HUDEP-2 (cell line): ENCODE measurements at regions not wholly inside any gene's neighbourhood (a gene's known extent, or its start where the extent isn't known, plus 50 kb on each side); places are given as distances from the start of the nearest gene placed in this dataset.
"Not testable (repeated sequence)": the region's sequence is repeated elsewhere in the genome, so short reads cannot be mapped to it uniquely, and the experiment has no call there.

Experiments used
- DNase-seq, 76 experiments: peaks; one replicate each; lab custom pipeline; 2025; ENCODE audit not compliant: unreplicated experiment in 76 of 76; lab: John Stamatoyannopoulos, UW

DNA sequence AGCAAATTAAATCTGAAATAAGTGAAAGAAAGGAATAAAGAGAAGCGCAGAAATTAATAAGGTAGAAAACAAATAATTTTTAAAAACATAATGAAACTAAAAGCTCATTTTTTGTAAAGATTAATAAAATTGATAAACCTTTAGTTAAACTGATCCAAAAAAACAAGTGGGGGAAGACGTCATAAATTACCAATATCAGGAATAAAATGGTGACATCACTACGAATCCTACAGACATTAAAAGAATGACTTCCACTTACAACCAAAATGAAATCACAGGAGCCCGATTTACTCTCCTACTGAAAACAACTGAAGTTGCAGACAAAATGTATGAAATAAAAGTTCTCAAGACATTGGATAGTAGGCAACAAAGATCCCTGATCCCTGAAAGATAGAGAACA is 68.1 kb upstream of the IFFO2 start:
- DNase-seq, result no peak

DNA sequence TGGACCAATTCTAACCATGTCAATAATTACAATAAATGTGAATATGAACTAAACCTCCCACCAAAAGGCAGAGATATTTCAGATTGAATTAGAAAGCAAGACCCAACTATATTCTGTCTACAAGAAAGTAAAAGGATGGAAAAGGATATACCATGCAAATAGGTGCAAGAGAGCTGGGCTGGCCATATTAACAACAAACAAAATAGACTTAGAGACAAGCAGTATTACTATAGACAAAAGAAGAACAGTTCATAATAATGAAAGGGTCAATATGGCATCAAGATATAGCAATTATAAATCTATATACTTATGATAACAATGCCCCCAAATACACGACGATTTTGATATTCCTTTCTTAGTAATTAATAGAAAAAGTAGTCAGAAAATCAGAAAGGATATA is 67.3 kb upstream of the IFFO2 start:
- DNase-seq, result no peak

DNA sequence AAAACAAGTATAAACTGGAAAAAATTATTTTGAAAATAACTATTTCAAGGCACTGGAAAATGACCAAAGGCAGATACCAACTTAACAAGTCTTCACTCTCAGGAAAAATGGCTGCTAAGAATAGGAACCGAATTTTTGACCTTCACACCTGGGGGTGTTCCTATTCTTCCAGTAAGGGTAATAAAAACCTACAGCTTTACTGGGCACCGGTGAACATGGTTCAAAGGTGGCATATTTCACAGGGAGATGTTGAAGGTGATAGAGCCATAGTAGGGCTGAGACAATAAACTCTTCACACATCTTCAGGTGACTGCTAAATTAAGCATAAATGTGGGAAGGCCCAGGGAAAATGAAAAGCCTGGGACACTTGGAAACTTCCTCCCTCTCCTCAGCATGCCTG is 65.4 kb upstream of the IFFO2 start:
- no peak for DNase-seq

DNA sequence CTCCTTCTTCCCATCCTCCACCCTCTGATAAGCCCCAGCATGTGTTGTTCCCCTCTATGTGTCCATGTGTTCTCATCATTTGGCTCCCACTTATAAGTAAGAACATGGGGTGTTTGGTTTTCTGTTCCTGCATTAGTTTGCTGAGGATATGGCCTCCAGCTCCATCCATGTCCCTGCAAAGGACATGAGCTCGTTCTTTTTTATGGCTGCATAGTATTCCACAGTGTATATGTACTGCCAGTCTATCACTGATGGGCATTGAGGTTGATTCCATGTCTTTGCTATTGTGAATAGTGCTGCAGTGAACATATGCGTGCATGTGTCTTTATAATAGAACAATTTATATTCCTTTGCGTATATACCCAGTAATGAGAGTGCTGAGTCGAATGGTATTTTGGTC is 62.8 kb upstream of the IFFO2 start:
- DNase-seq, result not testable (repeated sequence)

DNA sequence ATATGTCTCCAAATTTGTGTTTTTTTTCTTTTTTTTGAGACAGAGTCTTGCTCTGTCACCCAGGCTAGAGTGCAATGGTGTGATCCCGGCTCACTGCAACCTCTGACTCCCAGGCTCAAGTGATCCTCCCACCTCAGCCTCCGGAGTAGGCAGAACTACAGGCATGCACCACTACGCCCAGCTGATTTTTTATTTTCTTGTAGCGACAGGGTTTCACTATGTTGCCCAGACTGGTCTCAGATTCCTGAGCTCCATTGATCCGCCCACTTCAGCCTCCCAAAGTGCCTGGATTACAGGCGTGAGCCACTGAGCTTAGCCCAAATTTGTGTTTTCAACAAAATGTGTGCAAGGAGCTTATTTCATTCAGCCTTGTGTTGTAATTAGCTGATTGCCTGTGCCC is 59.0 kb upstream of the IFFO2 start:
- no peak for DNase-seq

DNA sequence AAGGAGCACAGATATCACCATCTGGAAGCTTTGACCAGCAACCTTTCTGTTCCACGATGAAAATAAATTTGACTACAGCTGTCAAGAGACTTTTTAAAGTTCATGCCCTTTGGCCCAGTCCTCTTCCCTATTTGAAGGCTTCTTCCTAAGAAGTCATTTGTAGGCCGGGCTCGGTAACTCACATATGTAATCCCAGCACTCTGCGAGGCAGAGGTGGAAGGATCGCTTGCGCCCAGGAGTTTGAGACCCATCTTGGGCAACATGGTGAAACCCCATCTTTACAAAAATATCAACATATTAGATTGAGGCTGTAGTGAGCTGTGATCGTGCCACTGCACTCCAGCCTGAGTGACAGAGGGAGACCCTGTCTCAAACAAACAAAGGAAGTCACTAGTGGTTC is 58.3 kb upstream of the IFFO2 start:
- DNase-seq, result no peak

DNA sequence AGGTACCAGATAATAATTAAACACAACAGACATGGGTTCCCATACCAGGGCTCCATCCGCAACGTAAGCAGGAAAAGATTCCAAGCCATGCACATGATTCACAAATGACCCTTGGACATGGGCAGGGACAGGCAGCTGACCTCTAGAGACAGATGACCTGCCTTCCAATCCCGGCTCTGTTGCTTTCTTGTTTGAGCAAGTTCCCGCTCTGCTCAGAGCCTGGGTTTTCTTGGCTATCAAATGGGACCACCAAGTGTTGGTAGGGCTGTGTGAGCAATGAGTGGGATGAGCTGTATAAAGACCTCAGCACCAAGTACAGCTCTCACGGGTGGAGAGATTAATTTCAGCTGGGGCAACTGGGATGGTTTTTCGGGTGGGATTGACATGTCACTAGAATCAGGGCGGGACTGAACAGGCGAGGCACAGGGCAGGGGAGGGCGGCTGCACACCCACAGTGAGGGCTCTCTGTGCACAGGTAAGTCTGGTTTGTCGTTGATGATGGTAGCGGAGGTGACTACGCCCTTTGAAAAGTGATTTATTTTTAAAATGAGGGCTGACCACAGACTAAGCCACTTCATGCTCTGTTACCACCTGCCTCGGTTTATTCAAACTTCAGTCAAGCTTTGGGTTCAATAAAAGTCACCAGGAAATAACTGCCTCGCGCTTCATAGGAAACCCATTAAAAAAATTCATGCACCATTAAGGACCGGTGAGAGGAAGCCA is 57.5 kb upstream of the IFFO2 start:
- DNase-seq, result no peak

DNA sequence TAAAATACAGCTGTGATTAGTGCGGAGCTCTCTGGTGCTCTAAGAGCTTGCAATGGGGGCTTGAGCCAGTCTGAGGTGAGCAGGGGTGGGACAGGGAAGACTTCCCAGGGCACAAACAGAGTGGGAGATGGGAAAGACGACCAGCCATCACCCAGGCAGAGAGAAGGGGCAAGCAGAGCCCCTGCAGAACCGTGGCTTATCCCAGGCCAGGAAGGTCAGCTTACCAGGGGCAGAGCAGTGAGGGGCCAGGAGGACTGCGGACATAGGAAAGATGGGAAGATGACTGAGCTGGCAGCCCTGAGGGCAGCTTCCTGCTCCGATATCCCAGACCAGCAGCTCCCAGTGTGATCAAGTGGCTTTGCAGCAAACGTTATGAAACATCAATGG is 55.4 kb upstream of the IFFO2 start:
- no peak for DNase-seq

DNA sequence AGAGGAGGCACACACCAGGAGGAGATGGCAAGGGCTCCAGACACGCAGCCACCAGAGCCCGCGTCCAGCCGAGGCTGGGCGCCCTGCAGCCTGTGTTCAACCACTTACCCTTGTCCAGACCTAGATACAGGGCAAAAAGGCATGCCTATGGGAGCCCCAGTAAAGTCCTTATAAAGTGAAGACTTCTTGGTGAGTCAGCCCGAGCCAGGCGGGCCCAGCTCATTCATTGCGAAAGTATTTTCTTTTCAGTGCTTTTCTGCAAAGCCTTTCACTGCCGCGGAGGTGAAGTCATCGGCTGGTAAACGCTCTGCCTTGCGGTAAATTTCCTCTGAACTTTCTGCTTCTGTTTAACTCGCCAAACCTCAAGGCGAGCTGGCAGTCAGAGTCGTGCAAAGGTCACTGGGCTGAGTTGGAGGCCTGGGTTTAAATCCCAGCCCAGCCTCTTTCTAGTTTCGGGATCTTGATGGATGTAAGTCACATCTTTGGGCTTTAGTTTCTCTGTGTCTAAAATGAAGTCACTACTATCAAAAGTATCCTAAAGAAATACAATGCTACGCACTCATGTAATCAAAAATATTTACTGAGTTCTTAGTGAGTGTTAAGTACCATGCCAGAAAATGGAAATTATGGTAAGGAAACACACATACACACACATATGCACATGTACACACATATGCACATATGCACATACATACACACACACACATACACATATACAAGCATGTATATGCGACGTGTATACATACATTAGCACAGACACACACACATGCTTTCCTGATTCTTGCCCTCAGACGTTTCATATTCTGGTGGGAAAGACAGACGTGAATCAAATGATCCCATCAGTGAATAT is 54.7 kb upstream of the IFFO2 start:
- DNase-seq, result no peak

DNA sequence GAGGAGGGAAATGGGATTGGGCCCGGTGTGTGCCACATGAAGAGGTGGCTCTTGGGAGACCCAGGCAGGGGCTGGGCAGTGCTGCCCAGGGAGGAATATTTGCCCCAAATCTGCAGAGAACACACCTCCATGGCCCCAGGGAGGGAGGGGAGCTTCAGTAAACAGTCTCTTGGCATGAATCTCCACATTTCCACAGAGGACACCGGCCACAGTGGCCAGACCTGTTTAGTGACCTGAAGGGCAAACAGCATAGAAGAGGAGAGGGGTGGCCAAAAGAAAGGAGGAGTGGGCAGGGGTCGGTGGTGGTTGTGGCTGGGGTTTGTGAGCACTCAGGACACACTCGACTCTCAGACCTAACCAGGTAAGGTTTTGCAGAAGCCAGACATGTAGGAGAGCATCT is 54.0 kb upstream of the IFFO2 start:
- DNase-seq, result no peak

DNA sequence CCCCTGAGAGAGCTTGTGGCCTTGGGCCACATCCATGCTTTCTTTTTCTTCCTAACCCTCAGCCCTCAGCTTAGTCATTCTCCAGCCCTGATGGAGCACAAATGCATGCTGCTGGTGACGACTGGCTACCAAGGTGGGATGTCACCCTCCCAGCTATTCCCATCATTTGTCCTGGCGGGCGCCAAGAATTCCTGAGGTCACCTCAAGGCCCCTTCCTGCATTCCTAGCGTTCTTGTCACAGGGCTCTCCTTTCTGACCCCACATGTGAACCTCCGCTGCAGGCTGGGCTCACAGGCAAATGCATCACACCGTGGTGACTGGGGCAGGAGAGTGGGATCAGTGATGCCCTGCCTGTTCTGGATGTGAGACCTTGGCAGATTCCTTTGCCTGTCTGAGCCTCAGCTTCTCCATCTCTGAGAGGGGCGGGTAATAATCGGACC is 53.4 kb upstream of the IFFO2 start:
- DNase-seq, result no peak

DNA sequence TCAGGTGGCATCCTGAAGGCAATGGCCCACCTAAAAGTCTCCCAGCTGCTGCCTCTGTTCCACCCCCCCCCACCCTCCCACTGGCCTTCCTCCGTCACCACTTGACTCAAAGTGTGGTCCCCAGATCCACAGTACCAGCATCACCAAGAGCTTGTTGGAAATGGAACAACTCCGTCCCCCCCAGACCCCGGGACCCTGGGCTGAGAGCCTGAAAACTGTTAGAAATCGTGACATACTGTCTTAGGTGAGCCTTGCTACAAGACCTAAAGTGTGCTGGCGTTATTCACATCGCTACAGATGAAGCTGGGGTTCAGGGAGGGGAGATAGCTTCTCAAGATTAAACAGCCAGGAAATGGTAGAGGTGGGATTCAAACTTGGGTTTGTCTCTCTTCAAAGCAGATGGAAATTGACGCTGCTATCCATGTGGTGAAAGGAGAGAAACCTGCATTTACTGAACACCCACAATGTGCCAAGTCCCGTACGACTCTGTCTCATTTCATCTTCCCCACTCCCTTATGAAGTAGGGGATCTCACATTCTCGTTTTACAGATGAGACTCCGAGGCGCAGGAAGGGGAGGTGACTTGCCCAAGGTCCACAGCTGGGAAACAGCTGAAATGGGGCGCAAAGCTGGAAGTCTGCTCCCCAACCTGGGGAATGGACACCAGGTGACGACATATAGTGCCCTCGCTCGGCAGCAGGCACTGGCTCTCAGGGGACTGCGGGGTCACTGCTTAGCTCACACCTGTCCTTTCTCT is 52.8 kb upstream of the IFFO2 start:
- no peak for DNase-seq

DNA sequence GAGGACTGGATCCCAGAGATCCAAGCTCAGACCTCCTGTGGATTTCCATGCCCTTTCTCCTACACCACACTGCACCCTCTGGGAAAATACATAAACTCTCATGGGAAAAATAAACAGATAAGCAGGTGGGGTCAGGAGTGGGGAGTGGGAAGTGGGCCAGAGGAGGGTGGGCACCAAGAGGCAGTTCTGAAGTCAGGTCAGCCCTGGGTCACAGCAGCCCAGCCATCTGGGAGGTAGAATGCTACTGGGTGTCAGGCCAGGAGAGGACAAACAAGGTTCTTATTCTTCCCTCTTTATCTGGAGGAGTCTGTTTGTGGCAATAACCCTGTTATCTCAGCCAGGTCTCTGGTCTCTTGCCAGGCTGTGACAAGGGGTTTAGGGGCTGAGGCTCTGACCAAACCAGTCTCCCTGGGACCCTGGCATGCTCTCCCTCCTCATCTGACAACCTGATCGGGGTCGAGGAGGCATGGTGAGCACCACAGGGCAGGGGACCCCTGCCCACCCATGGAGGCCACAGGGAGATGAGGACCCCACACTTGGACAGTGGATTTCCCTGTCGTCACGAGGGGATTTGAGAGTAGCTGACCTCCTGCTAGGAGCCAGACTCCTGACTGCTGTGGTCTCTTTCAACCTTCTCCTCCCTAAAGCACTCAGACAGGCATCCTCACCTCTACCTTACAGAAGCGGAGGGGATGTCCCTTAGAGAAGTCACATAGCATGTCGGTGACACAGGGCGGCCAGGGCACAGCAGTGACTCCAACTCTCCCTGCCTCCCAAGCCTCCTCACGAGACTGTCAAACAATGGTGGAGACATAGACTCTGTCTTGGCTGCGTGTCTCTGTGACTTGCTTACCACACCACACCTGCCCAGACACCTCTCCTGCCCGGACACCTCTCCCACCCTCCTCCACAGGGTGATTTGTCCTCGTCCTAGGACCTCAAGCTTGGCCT is 51.3 kb upstream of the IFFO2 start:
- peak in 18 of 76 experiments; percentile 2 to 31 (median 6) for DNase-seq

DNA sequence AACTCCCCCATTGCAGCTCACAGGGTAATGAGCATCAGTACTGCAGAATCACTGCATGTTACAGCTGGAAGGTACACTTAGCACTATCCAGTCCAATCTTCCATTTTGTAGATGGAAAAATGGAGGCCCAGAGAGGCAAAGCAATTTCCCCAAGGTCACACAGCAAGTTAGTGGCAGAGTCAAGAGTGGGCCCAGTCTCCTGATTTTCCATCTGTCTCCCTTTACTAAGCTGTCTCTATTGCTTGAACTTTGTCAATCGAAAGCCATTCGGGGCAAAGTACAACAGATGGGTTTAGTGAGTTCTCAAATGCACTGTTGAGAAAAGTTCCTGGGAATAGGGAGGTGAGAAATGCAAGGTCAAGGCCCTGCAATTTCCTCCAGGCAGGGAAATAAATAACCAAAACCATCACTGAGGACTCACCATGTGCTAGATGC is 50.4 kb upstream of the IFFO2 start:
- DNase-seq, result no peak
